WTC11 (cell line): ENCODE measurements at regions not wholly inside any gene's neighbourhood (a gene's known extent, or its start where the extent isn't known, plus 50 kb on each side); places are given as distances from the start of the nearest gene placed in this dataset.

Experiments used
- ATAC-seq: fragments of 200-7000 bp; cut with Tn5 transposase; 2 replicates; pipeline ENCODE4 v1.10.0; 2021; ENCODE audit warnings: mild to moderate bottlenecking, moderate library complexity
- CTCF ChIA-PET: fragments of 300-600 bp; sonication (Branson Sonifier 250); formaldehyde crosslinking; loops from one replicate; lab custom pipeline; 2021; ENCODE audit warnings: antibody characterized with exemption; lab: Charles Lee
- POLR2A ChIA-PET: fragments of 350-600 bp; sonication (Branson Sonifier 250); formaldehyde crosslinking; loops from one replicate; lab custom pipeline; 2021; ENCODE audit warnings: antibody characterized with exemption; lab: Charles Lee
- DNase-seq: peaks from one replicate; pipeline ENCODE4 v3.0.0; 2021; ENCODE audit warnings: low spot score
- H3K27ac Mint-ChIP-seq: 2 replicates; pipeline ENCODE4 v1.8.0; 2021; ENCODE audit warnings: mixed read lengths
- H3K27me3 Mint-ChIP-seq: 2 replicates; pipeline ENCODE4 v1.8.0; 2021; ENCODE audit warnings: low read depth, mild to moderate bottlenecking, moderate library complexity, mixed read lengths
- H3K36me3 Mint-ChIP-seq: 2 replicates; pipeline ENCODE4 v1.8.0; 2021; ENCODE audit warnings: mixed read lengths
- H3K4me1 Mint-ChIP-seq: 2 replicates; pipeline ENCODE4 v1.8.0; 2022; ENCODE audit warnings: mixed read lengths
- H3K4me3 Mint-ChIP-seq: 2 replicates; pipeline ENCODE4 v1.8.0; 2021; ENCODE audit warnings: mild to moderate bottlenecking, moderate library complexity, mixed read lengths
- H3K9me3 Mint-ChIP-seq: 2 replicates; pipeline ENCODE4 v1.8.0; 2021; ENCODE audit warnings: mixed read lengths
- ARID4B ChIP-seq: sonication (generic); formaldehyde crosslinking; IDR thresholded peaks from 2 replicates; pipeline ENCODE4 v1.8.0; 2023; ENCODE audit warnings: missing genetic modification reagents, mild to moderate bottlenecking, borderline replicate concordance
- CBFB ChIP-seq: sonication (generic); formaldehyde crosslinking; IDR thresholded peaks from 2 replicates; pipeline ENCODE4 v1.8.1; 2022; ENCODE audit warnings: mild to moderate bottlenecking, low read depth, missing genetic modification reagents
- CDX4 ChIP-seq: fragments of 250-450 bp; sonication (Bioruptor Pico); IDR thresholded peaks from 2 replicates; pipeline ENCODE4 v1.9.0; 2021; ENCODE audit warnings: moderate library complexity, mild to moderate bottlenecking, inconsistent platforms, borderline replicate concordance
- ELF4 ChIP-seq: sonication (generic); formaldehyde crosslinking; IDR thresholded peaks from 2 replicates; pipeline ENCODE4 v1.8.1; 2022; ENCODE audit warnings: low read depth, mild to moderate bottlenecking, moderate library complexity, missing genetic modification reagents
- EMX1 ChIP-seq: fragments of 250-450 bp; sonication (Bioruptor Pico); IDR thresholded peaks from 2 replicates; pipeline ENCODE4 v1.8.0; 2021; ENCODE audit warnings: mild to moderate bottlenecking
- ETV6 ChIP-seq: sonication (generic); formaldehyde crosslinking; IDR thresholded peaks from 2 replicates; pipeline ENCODE4 v1.8.1; 2022; ENCODE audit warnings: mild to moderate bottlenecking, missing genetic modification reagents
- JAZF1 ChIP-seq: fragments of 250-450 bp; sonication (Bioruptor Pico); IDR thresholded peaks from 2 replicates; pipeline ENCODE4 v1.9.0; 2021; ENCODE audit warnings: moderate library complexity, mild to moderate bottlenecking, inconsistent platforms
- PREB ChIP-seq: sonication (generic); formaldehyde crosslinking; IDR thresholded peaks from 2 replicates; pipeline ENCODE4 v1.8.1; 2022; ENCODE audit warnings: mild to moderate bottlenecking, missing genetic modification reagents, moderate library complexity, borderline replicate concordance
- RELA ChIP-seq: sonication (generic); formaldehyde crosslinking; IDR thresholded peaks from 2 replicates; pipeline ENCODE4 v1.8.1; 2022; ENCODE audit warnings: missing genetic modification reagents, mild to moderate bottlenecking, borderline replicate concordance
- SOX15 ChIP-seq: fragments of 250-450 bp; sonication (Bioruptor Pico); IDR thresholded peaks from 2 replicates; pipeline ENCODE4 v1.9.0; 2021; ENCODE audit warnings: mild to moderate bottlenecking
- SP1 ChIP-seq: sonication (generic); formaldehyde crosslinking; conservative IDR thresholded peaks from 2 replicates; pipeline ENCODE4 v1.8.1; 2022; ENCODE audit warnings: missing genetic modification reagents
- TEAD1 ChIP-seq: sonication (generic); formaldehyde crosslinking; IDR thresholded peaks from 2 replicates; pipeline ENCODE4 v1.8.0; 2022; ENCODE audit warnings: mild to moderate bottlenecking, missing genetic modification reagents
- ZNF396 ChIP-seq: fragments of 250-450 bp; sonication (Bioruptor Pico); IDR thresholded peaks from 2 replicates; pipeline ENCODE4 v1.8.0; 2021; ENCODE audit warnings: mild to moderate bottlenecking, moderate library complexity, borderline replicate concordance
- ZNF425 ChIP-seq: fragments of 250-450 bp; sonication (Bioruptor Pico); conservative IDR thresholded peaks from 2 replicates; pipeline ENCODE4 v1.9.0; 2021; ENCODE audit warnings: mild to moderate bottlenecking
- ZNF671 ChIP-seq: fragments of 250-450 bp; sonication (Bioruptor Pico); IDR thresholded peaks from 2 replicates; pipeline ENCODE4 v1.8.0; 2021; ENCODE audit warnings: mild to moderate bottlenecking
- TF ChIP-seq, protein P1 (sequence below): sonication (generic); formaldehyde crosslinking; IDR thresholded peaks from 2 replicates; pipeline ENCODE4 v1.8.1; 2023; ENCODE audit warnings: mild to moderate bottlenecking, missing genetic modification reagents, borderline replicate concordance
- TF ChIP-seq, protein P2 (sequence below): fragments of 200-600 bp; IDR thresholded peaks from 2 replicates; pipeline ENCODE4 v1.8.0; 2022; ENCODE audit warnings: antibody characterized with exemption
- TF ChIP-seq, protein P3 (sequence below): sonication (generic); formaldehyde crosslinking; IDR thresholded peaks from 2 replicates; pipeline ENCODE4 v1.8.0; 2022; ENCODE audit warnings: mild to moderate bottlenecking, missing genetic modification reagents
- TF ChIP-seq, protein P4 (sequence below): sonication (generic); formaldehyde crosslinking; IDR thresholded peaks from 2 replicates; pipeline ENCODE4 v1.8.0; 2022; ENCODE audit warnings: mild to moderate bottlenecking, missing genetic modification reagents

- ChIA-PET POLR2A (no interaction called here), CTCF (interaction anchor here (0.6 kb wide), 1 partner anchor 377 kb away, joined by 3 read pairs; no protein-coding TSS in a partner anchor)
- TF ChIP-seq, protein P1, sequence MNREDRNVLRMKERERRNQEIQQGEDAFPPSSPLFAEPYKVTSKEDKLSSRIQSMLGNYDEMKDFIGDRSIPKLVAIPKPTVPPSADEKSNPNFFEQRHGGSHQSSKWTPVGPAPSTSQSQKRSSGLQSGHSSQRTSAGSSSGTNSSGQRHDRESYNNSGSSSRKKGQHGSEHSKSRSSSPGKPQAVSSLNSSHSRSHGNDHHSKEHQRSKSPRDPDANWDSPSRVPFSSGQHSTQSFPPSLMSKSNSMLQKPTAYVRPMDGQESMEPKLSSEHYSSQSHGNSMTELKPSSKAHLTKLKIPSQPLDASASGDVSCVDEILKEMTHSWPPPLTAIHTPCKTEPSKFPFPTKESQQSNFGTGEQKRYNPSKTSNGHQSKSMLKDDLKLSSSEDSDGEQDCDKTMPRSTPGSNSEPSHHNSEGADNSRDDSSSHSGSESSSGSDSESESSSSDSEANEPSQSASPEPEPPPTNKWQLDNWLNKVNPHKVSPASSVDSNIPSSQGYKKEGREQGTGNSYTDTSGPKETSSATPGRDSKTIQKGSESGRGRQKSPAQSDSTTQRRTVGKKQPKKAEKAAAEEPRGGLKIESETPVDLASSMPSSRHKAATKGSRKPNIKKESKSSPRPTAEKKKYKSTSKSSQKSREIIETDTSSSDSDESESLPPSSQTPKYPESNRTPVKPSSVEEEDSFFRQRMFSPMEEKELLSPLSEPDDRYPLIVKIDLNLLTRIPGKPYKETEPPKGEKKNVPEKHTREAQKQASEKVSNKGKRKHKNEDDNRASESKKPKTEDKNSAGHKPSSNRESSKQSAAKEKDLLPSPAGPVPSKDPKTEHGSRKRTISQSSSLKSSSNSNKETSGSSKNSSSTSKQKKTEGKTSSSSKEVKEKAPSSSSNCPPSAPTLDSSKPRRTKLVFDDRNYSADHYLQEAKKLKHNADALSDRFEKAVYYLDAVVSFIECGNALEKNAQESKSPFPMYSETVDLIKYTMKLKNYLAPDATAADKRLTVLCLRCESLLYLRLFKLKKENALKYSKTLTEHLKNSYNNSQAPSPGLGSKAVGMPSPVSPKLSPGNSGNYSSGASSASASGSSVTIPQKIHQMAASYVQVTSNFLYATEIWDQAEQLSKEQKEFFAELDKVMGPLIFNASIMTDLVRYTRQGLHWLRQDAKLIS (CRISPR knock-in tag) = no peak
- TF ChIP-seq, protein P2, sequence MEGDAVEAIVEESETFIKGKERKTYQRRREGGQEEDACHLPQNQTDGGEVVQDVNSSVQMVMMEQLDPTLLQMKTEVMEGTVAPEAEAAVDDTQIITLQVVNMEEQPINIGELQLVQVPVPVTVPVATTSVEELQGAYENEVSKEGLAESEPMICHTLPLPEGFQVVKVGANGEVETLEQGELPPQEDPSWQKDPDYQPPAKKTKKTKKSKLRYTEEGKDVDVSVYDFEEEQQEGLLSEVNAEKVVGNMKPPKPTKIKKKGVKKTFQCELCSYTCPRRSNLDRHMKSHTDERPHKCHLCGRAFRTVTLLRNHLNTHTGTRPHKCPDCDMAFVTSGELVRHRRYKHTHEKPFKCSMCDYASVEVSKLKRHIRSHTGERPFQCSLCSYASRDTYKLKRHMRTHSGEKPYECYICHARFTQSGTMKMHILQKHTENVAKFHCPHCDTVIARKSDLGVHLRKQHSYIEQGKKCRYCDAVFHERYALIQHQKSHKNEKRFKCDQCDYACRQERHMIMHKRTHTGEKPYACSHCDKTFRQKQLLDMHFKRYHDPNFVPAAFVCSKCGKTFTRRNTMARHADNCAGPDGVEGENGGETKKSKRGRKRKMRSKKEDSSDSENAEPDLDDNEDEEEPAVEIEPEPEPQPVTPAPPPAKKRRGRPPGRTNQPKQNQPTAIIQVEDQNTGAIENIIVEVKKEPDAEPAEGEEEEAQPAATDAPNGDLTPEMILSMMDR = no peak
- TF ChIP-seq TEAD1 (CRISPR knock-in tag) (no peak), EMX1 (CRISPR knock-in tag) (no peak), ZNF396 (CRISPR knock-in tag) (no peak), ELF4 (CRISPR knock-in tag) (no peak), ETV6 (CRISPR knock-in tag) (no peak), SOX15 (CRISPR knock-in tag) (no peak), CDX4 (CRISPR knock-in tag) (no peak), RELA (CRISPR knock-in tag) (no peak), SP1 (CRISPR knock-in tag) (no peak), CBFB (CRISPR knock-in tag) (no peak), JAZF1 (CRISPR knock-in tag) (no peak), ZNF671 (no peak)
- TF ChIP-seq, protein P3, sequence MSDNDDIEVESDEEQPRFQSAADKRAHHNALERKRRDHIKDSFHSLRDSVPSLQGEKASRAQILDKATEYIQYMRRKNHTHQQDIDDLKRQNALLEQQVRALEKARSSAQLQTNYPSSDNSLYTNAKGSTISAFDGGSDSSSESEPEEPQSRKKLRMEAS = no peak
- TF ChIP-seq, protein P4, sequence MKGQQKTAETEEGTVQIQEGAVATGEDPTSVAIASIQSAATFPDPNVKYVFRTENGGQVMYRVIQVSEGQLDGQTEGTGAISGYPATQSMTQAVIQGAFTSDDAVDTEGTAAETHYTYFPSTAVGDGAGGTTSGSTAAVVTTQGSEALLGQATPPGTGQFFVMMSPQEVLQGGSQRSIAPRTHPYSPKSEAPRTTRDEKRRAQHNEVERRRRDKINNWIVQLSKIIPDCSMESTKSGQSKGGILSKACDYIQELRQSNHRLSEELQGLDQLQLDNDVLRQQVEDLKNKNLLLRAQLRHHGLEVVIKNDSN (CRISPR knock-in tag) = no peak
- Mint-ChIP-seq H3K36me3 (no peaks in the 10 kb centered on the region), H3K4me3 (no peak overlapping the region), H3K9me3 (no peaks in the 10 kb centered on the region), H3K4me1 (peaks cover 38% of the 10 kb centered on the region), H3K27me3 (peaks cover 8% of the 10 kb centered on the region; the same call in 1 of the 2 replicates), H3K27ac (no peak overlapping the region)
- ATAC-seq (no peak), DNase-seq (no peak)
These were observed 76.1 kb upstream of the INSIG1 start for GRCh38 chr7:155221547-155221946.

DNA sequence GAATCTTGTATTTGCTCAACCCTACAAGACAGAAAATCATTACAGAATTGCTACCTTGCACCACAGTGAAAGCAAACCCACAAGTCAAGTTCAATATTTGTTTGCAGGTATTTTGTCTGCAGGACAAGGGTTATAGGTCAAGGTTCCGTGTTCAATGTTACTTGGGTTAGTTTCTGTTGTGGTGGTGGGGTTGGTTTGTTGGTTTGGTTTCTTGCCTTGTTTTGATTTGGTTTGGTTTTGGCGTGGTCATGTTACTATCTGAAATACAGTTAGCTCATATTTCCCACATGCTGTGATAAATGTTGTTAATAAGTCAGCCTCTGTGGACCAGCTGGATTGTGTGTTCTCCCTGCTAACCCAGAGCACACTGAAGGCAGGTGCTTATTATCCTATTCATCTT, 75.6 kb upstream of the INSIG1 start:
- no peak for TF ChIP-seq ZNF425 (CRISPR knock-in tag)
- no peak for TF ChIP-seq PREB (CRISPR knock-in tag)
- no peak for TF ChIP-seq CDX4 (CRISPR knock-in tag)
- TF ChIP-seq ARID4B (CRISPR knock-in tag) = no peak
- ATAC-seq (no peak), DNase-seq (no peak)
- Mint-ChIP-seq H3K4me3 (no peak overlapping the region), H3K27ac (no peak overlapping the region), H3K36me3 (no peaks in the 10 kb centered on the region), H3K9me3 (no peaks in the 10 kb centered on the region), H3K4me1 (peaks cover 40% of the 10 kb centered on the region), H3K27me3 (peaks cover 9% of the 10 kb centered on the region)
- ChIA-PET CTCF (no interaction called here), POLR2A (no interaction called here)
